HL-60 (cell line): ENCODE measurements at regions not wholly inside any gene's neighbourhood (a gene's known extent, or its start where the extent isn't known, plus 50 kb on each side); places are given as distances from the start of the nearest gene placed in this dataset.

Experiments used
- CTCF ChIP-seq: IDR thresholded peaks from one replicate; pipeline ENCODE4 v1.5.1; 2011; ENCODE audit warnings: low read length, control low read depth, inconsistent platforms; ENCODE audit not compliant: insufficient read depth
- POLR2AphosphoS5 ChIP-seq: IDR thresholded peaks from 2 replicates; pipeline ENCODE4 v1.6.1; 2012; ENCODE audit warnings: low read depth

GRCh38 chr5:124182133-124182532 lies 564.3 kb downstream of the ZNF608 start:
- TF ChIP-seq CTCF (no peak), POLR2AphosphoS5 (no peak)
